Kidney capillary endothelial cell (primary cell): ENCODE measurements at regions not wholly inside any gene's neighbourhood (a gene's known extent, or its start where the extent isn't known, plus 50 kb on each side); places are given as distances from the start of the nearest gene placed in this dataset.

Experiments
- DNase-seq: peaks from one replicate; pipeline ENCODE4 v3.0.0-alpha.2; 2018; ENCODE audit warnings: low spot score

DNA sequence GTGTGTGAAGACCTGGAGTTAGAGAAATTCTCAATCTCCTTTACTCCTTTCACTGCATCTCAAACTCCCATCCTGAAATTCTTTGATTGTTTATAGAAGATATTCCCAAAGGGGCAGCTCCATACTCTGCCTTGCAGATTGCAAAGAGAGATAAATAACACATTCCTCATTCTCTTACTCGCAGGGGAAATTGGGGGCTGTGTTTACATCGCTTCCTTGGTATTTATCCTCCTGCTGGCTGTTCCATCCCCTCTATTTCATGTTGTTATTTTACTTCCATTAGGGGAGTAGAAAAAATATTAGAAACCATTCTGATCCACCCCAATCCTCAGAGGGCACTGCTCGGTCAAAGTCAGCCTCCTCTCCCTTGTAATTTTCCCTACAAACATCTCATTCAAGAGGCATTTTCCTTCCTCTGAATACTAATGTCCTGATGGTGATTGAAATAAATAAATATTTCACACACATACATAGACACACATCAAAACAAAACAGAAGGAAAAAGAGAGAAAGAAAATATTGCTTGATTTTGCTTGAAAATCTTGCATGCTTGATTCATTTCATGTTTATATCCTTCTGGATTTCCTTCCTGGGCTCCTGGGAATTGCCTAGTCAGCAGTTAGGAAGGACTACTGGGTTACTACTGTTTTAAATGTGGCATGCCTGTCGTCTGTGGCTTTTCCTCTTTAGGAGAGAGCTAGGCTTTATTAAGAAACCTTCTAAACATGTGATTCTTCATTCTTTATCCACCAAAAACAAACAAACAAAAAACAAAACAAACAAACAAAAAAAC lies 420.1 kb upstream of the PAPPA start:
- no peak for DNase-seq

DNA sequence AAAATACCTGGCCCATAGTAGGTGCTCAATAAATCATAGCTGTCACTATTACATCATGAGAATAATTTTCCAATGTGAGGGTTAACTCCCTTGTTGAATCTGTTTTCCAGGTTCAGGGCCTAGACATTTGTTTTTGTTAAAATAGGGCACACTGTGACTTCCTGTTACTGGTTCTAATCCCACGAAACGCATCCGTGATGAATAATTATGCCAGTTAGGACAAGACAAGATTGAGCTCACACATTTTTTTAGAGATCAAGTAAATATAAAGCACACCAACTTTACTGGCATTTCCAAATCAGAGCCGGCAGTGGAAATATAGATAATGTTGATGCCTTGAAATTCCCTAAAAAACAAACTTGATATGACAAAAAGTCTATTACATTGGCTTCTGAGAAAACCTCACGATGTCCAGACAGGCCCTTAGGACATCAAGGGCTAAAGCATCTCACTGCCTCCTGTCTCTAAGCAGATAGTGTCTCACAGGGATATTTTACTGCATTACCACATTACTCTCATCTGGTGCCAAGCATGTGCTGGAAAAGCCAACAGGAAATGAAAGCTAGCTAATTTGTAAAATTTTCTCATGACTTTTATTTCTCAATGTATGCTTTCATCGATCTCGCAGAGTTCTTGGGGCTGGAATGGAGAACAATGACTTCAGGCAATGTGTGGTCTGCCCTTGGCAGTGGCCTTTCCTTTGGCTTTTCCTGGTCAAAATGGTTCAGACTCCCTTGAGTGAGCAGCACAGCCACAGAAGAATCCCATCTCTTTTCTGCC lies 414.3 kb upstream of the PAPPA start:
- DNase-seq, result no peak

DNA sequence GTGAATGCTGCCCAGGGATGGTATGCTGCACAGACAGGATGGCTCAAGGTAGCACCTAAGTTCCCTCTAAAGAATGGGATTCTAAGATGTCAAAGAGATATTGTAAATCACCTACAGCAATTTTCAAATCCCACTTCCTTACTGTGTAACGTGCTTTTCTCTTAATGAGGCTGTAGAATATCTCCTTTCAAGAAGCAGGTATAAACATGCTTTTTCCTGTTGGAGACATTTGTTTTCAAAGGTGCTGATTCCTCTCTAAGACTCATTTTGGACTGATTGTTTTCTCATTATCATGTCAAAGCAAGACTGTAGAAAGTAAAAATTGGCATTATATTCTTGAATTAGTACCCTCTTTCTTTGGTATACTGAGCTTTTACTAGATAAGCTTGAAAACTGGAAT lies 412.6 kb upstream of the PAPPA start:
- no peak for DNase-seq

DNA sequence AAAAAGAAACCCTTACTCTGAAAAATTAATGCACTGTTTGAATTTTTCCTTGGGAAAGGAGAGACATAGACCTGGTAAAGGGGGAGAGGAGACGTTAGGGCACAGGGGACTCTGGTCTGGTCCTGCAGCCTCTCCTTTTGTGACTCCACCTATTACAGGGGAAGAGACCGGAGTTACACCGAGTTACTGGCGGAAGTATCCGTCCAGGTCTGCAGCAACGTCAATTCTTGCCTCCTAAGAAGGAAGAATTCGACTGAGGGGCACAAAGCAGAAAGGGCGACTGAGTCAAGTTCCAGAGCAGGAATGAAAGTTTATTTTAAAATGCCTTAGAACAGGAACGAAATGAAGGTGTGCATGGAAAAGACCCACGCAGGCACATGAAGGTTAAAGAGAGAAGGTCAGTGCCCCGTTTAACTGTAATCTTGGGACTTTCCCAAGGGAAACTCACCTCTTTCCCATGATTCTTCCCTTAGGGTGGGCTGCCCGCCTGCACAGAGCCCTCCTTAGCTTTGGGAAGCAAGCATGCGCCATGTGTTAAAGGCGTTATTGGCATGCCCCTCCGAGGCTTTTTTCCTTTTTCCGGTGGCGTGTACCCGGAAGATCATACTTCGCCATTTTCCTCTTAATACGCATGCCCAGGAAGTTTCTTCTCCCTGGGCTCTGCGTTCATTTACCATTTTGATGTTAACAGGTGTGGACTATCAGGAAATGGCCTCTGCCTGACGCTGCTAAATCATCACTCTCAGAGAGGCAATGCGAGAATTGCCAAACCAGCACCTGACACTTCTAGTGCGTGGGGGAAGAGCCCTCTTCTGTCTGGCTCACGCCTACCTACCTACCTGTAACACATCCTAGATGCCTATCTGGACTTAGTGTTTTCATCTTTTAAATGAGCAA lies 409.6 kb upstream of the PAPPA start:
- DNase-seq, result no peak

DNA sequence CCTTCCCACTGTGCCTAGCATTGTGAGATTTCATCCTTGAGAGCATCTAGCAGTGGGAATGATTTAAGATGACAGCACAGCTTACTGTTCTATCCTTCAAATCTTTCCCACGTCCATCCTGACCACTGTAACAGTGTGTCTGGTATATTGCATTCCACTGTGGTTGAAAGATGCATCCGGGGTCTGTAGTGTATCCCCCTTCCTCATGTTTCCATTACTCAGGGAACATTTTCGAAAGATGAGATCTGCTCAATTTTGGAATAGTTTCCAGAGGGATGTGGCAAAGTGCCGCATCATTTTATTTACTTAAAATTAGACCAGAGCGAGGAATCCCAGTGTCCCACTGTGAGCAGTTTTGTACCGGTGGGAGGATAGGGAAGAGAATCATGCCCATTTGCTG lies 407.1 kb upstream of the PAPPA start:
- no peak for DNase-seq

DNA sequence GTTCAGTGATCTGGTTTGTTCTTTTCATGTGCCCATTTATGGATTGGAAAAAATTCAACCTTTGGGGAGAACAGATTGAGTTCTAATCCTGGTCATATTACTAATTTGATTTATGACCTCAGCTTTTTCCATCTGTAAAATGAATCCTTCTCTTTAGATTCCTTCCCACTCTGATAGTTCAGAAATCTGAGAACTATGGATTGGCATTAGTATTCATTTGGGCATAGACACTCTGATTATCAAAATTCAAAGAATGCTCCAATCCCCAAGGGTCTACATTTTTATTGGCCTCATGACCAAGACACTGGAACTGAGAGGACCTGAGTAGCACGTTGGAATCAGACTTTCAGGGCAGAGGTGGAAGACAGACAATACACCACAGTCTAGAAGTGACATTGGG lies 405.9 kb upstream of the PAPPA start:
- DNase-seq, result no peak

DNA sequence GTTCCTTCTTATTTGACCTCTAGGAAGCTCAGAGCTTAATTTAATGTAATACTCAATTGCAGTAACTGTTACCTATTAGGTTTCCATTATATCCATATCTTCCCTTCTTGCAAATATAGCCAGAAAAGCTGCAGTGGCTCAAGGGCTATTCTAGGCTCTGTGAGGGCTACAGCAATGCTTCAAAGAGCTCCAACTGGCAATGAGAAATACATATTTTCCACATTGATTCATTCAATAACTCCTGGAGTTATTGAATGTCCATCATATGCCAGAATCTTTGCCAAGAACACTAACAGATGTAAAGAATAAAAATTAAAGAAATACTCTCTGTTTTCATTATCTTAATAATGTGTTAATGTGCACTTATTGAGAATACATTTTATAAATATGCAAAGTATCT lies 396.9 kb upstream of the PAPPA start:
- DNase-seq, result no peak

DNA sequence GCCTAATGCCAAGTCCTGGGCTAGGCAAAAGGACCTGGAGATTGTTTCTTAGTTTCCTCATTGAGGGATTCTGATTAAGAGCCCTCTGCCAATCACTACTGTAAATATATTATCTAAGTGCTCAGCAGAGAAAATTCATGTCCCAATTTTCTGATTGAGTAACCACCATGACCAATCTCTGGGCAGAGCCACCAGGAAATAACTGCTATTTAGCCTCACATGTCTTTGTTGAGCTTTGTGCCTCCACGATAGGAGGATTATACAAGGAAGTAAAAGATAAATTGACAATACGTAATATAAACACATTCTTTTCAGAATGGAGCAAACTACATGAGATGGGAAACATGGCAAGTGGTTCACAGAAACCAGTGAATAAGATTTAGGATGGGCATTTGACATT lies 396.1 kb upstream of the PAPPA start:
- no peak for DNase-seq

DNA sequence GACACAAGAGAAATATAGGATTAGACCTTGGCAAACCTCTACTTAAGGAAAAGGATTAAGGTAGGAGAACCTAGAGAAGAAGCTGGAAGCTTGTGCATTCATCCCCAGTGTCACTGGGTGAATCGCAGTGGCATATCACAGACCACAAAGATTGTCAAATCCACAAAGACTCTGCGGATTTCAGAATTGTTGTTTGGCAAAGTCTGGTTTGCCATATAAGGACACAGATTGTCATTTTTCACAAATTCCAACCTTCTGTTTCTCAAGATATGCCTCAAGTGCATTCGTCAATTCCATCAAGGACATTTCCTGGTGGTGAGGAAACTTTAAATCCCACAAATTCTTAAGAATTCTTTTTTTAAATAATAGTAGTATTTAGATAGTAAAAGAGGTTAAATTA lies 395.1 kb upstream of the PAPPA start:
- no peak for DNase-seq

DNA sequence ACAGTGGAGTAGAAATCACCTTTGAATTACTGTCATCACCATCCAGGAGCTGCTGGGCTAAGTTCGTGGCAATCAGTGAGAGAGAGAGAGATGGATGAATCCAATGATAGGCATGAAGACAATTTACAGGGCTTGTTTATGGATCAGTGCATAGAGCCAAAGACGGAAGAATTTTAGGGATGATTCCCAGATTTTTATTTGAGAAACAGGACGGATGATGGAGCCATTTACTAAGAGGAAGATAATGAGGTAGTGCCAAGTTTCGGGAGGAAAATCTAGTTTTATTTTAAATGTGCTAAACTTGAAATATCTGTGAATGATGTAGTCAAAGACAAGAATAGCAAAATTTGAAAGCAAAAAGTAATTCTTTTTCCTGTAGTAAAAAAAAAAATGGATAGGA lies 394.2 kb upstream of the PAPPA start:
- DNase-seq, result no peak

DNA sequence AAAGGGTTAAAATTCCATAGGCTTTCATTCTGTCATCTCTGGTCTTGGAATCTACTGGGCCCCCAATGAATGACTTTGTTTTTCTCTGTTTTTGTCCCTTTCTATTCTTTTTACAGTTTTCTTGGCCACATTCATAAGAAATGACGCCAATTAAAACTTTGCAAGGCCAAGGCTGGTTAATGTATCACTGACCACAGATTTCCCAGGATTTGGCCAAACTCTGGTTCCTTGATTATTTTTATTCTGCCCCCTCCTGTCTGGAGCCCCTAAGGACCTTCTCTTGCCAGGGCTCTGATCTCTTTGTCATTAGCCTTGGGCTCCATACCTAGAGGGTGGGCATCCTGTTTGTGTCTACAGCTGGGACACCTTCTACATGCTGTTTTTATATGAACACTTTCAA lies 388.9 kb upstream of the PAPPA start:
- DNase-seq, result no peak

DNA sequence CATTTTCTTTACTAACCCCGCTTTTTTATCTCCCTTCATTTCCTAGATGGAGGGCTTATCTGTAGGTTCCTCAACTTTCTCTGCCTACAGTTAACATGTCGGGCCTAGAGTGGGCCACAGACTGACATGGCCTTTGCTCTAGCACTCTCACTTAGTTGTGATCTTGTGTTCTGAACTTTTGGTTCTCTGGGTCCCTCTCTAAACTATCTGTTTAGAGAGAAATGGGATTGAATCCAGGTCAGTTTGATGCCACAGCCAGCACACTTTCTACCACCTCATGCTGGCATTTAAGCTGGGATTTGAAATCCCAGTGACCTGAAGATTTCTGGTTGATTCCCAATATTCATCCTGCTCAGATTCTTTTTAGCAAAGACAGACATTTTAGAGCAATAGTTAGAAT lies 388.5 kb upstream of the PAPPA start:
- DNase-seq, result no peak

DNA sequence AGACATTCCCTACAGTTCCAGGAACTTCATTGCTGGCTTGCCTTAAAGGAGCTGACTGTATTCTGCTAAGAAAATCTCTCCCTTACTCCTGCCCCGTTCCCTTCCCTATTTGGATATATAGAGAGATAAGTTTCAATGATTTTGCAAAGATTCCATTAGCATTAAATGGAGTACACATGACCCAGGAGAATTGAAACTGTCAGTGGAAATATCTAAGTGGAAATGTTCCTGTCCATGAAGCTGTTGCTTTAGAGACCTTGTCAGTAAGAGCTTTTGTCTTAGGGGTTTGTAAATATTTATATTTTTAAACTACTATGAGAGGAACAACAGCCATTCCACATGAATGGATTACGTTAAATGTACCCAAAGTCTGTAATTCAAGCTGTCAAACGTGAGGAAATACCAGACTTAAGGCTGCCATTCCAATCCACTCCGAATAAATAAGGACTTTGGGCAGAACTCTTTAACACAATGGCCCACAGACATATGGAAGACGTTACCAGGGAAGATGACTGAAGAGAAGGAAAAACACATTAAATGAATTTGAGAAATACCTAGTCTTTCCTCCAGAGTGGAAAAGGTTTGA lies 387.1 kb upstream of the PAPPA start:
- DNase-seq, result no peak

DNA sequence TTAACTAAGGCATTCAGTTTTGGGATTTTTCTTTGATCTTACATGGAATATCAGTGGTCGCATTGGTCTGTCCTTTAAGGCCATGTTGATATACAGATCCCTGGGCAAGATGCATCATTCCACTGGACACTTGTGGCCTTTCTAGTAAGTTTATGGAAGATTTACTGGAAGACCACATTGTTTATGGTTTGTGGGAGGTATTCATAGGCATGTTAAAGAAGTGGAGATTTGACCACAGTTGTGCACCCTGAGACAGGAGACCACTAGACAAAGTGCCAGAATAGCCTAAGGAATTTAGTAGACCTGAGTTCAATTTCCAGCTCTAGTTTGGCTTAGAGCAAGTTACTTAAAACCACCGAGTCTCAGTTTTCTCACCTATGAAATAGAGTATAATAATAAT lies 383.1 kb upstream of the PAPPA start:
- DNase-seq, result no peak

DNA sequence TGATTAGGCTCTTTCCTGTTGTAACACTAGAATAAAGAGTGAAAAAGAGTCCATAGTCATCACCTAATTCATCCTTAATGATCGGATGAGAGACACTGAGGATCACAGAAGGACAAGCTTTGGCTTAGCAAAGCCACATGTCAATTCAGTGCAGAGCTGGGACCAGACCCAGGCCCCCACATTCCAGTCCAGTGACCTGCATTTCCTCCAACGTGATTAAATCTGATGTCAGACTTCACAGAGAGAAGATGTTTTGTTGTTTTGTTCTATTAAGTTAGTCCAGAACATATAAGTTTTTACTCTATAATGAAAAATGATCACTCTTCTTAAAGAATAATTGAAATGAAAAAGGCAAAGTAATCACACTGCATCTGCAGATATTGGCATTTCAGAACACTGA lies 377.9 kb upstream of the PAPPA start:
- DNase-seq, result no peak

DNA sequence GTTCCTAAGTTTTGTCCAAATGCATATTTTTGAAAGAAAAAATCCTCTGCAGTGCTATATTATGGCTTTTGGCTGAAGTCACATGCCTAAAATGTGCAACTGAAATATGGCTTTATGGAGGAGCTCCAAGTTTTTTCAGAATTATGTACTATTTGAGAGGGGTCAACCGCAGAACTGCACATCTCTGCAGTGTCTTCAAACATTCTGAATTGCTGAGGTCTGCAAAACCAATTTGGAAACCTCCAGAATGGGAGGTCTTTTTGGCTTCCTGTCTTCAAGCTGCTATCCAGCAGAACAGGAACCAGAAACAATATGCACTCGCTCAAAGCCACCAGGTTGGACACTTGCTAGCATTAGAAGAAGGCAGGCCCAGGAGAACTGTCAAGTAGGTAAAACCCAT lies 376.0 kb upstream of the PAPPA start:
- DNase-seq, result no peak

DNA sequence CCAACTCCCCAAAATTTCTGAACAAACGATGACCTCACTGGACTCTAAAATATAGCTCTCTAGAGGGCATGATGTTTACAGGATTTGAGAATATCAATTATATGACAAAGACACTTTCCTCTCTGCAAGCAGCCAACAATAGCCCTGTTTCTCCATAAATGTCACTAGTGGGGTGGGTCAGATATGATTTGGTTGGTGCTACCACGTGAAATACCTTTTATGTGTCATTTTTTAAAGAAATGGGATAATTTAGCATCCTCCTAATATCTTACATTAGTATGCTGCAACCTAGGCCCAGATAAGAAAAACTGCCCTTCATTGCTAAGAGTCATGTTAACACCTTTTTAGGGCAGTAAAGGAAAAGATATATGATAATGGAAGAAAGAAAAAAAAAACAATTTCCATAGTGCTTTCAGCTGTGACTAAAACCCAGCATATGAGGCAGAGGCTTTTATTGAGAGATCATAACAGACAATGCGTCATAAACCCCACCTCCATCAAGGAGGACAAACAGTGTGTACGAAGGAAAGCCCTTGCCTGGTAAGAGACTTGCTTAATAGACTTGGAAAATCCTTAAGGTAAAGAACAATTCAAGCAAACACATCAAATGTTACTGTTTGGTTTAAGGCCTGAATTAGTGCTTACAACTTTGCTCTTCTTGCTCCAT lies 372.4 kb upstream of the PAPPA start:
- DNase-seq, result no peak

DNA sequence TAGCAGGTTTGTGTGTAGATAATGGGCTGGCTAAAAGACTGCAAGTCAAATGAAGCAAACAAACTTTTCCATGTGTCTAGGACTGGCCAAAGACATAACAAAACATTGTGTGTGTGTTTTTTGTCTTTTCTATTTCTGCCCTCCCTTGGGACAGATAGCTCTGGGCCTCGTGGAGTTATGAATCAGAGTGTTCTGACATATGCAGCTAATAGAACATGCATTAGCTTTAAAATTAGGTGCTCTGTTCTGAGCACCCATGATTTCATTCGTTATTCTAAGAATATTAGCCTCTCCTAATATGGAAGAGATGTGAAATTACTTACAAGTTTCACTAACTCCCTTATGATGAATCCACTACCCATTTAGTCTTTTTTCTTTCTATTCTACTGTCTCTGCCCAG lies 367.3 kb upstream of the PAPPA start:
- DNase-seq, result no peak

DNA sequence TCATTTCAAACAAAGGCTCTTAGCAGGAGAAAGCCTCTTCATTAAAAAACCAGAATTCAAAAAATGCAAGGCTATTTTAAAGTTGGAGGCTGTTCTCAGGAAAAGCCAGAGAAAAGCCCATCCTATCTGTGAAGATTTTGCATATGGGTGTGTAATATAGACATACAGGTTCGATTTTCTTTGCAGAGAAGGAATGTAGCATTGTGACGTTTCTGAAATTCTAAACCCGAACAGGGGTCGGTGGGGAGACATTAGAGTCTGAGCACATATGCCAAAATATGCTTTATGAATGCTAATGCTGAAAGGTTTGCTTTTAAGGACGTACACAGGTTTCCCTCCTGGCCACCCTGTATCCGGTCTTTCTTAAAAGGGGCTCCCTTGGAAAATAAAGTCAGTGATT lies 363.1 kb upstream of the PAPPA start:
- DNase-seq, result no peak

DNA sequence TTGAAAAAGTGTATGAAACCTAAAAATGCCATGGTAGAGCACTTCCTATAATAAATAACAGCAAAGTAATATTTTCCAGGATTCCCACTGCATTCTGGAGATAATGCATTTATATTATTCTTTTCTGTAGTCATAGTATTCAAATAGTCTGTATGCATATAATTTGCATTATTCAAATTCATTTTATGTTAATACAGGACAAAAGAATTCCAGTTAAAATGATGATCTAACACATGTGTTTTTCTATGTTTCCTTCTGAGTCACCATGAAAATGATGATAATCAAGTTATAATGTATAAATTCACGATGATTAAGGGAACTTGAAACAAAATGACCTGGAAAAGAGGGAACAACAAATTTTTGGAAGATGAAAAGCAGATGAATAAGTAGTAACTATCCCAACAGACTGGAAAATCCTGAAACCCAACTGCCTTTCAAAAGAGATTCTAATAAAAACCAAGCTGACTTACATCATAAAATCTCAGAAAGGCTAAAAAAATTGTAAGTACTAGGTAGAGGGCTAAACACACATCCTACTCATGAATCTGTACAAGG lies 358.6 kb upstream of the PAPPA start:
- no peak for DNase-seq

DNA sequence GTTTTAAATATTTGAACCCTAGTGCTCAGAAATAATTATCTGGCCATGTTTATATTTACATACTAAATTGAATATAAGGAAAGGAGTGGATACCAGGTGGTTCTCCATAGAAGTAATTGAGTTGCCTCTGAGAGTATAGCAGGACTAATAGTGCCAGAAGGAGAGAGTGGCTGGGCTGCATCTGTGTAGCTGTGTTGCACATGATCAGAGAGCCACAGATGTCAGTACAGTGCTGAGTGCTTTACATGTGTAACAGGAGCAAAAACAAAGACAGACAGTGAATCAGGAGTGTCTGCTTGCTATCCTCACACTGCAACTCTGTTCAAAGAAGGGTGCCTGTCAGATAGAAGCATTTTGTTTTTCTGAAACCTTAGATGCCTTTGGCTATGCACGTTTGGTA lies 353.9 kb upstream of the PAPPA start:
- DNase-seq, result no peak

DNA sequence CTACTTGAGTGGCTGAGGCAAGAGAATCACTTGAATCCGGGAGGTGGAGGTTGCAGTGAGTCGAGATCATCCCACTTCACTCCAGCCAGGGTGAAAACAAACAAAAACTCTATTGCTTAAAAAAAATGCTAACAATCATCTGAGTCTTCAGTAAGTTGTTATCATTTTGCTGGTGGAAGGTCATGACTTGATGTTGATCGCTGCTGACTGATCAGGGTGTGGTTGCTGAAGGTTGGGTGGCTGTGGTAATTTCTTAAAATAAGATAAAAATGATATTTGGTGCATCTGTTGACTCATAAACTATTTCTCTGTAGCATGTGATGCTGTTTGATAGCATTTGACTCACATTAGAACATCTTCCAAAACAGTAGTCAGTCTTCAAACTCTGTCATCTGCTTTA lies 349.4 kb upstream of the PAPPA start:
- no peak for DNase-seq
